ENCODE measurements at regions not wholly inside any gene's neighbourhood (a gene's known extent, or its start where the extent isn't known, plus 50 kb on each side); places are given as distances from the start of the nearest gene placed in this dataset.

- Mint-ChIP-seq H3K4me1 (ENCODE audit: low read depth) (peaks cover 75% of the 10 kb centered on the region), H3K27me3 (ENCODE audit: low read depth) (no peaks in the 10 kb centered on the region), H3K4me3 (ENCODE audit: unreplicated experiment) (no peak overlapping the region), H3K9me3 (ENCODE audit: low read depth) (no peaks in the 10 kb centered on the region), H3K27ac (ENCODE audit: unreplicated experiment) (peak overlapping the region; percentile 65), H3K36me3 (ENCODE audit: low read depth) (no peaks in the 10 kb centered on the region)
- no peak for TF ChIP-seq CTCF (IDR thresholded peaks at IDR 0.05)
- DNase-seq (ENCODE audit: low spot score) = no peak
These were observed 185.4 kb downstream of the POSTN start for GRCh38 chr13:37413161-37413560.

GRCh38 chr13:37412241-37412921 is 186.2 kb downstream of the POSTN start:
- no peak for TF ChIP-seq CTCF (IDR thresholded peaks at IDR 0.05)
- DNase-seq (ENCODE audit: low spot score) = no peak
- Mint-ChIP-seq H3K36me3 (ENCODE audit: low read depth) (no peaks in the 10 kb centered on the region), H3K4me1 (ENCODE audit: low read depth) (peaks cover 72% of the 10 kb centered on the region), H3K27ac (ENCODE audit: unreplicated experiment) (peak overlapping the region; percentile 90), H3K9me3 (ENCODE audit: low read depth) (no peaks in the 10 kb centered on the region), H3K4me3 (ENCODE audit: unreplicated experiment) (no peak overlapping the region), H3K27me3 (ENCODE audit: low read depth) (no peaks in the 10 kb centered on the region)

GRCh38 chr13:37410316-37410715 is 188.3 kb downstream of the POSTN start:
- peaks cover 5% of the 10 kb centered on the region for H3K36me3 Mint-ChIP-seq (ENCODE audit: low read depth)
- peaks cover 67% of the 10 kb centered on the region for H3K4me1 Mint-ChIP-seq (ENCODE audit: low read depth)
- no peak for TF ChIP-seq CTCF (IDR thresholded peaks at IDR 0.05)
- no peaks in the 10 kb centered on the region for H3K27me3 Mint-ChIP-seq (ENCODE audit: low read depth)
- no peak for DNase-seq (ENCODE audit: low spot score)
- peak overlapping the region; percentile 43 for H3K27ac Mint-ChIP-seq (ENCODE audit: unreplicated experiment)
- no peak overlapping the region for H3K4me3 Mint-ChIP-seq (ENCODE audit: unreplicated experiment)
- H3K9me3 Mint-ChIP-seq (ENCODE audit: low read depth) = peaks cover 4% of the 10 kb centered on the region

GRCh38 chr13:37409756-37410155 is 188.8 kb downstream of the POSTN start:
- peaks cover 5% of the 10 kb centered on the region for H3K36me3 Mint-ChIP-seq (ENCODE audit: low read depth)
- H3K4me1 Mint-ChIP-seq (ENCODE audit: low read depth) = peaks cover 69% of the 10 kb centered on the region
- no peak for TF ChIP-seq CTCF (IDR thresholded peaks at IDR 0.05)

GRCh38 chr13:37407156-37407555 is 191.4 kb downstream of the POSTN start:
- no peak overlapping the region for H3K4me3 Mint-ChIP-seq (ENCODE audit: unreplicated experiment)
- H3K27me3 Mint-ChIP-seq (ENCODE audit: low read depth) = no peaks in the 10 kb centered on the region
- DNase-seq (ENCODE audit: low spot score) = no peak
- peaks cover 5% of the 10 kb centered on the region for H3K36me3 Mint-ChIP-seq (ENCODE audit: low read depth)
- H3K4me1 Mint-ChIP-seq (ENCODE audit: low read depth) = peaks cover 72% of the 10 kb centered on the region
- peaks cover 5% of the 10 kb centered on the region for H3K9me3 Mint-ChIP-seq (ENCODE audit: low read depth)
- H3K27ac Mint-ChIP-seq (ENCODE audit: unreplicated experiment) = peak overlapping the region; percentile 42
- TF ChIP-seq CTCF (IDR thresholded peaks at IDR 0.05) = no peak

More at GRCh38 chr13:37409756-37410155, 188.8 kb downstream of the POSTN start:
- Mint-ChIP-seq H3K27ac (ENCODE audit: unreplicated experiment) (peak overlapping the region; percentile 43), H3K9me3 (ENCODE audit: low read depth) (peaks cover 4% of the 10 kb centered on the region), H3K27me3 (ENCODE audit: low read depth) (no peaks in the 10 kb centered on the region), H3K4me3 (ENCODE audit: unreplicated experiment) (no peak overlapping the region)
- DNase-seq (ENCODE audit: low spot score) = no peak
